ENCODE measurements at regions not wholly inside any gene's neighbourhood (a gene's known extent, or its start where the extent isn't known, plus 50 kb on each side); places are given as distances from the start of the nearest gene placed in this dataset.

DNA sequence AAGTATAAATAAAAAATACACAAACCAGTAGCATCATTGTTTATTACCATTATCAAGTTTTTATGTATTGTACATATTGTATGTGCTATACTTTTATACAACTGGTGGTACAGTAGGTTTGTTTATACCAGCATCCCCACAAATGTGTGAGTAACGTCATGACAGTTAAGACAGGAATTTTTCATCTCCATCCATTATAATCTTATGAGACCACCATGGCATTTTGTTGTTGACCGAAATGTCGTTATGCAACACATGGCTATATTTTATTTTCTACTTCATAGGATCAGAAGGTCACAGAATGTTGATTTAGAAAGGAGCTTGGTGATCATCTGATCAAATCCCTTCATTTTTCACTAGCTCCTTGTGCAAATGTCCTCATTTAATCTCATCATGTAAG is 170.9 kb upstream of the NCAM1 start:
- TF ChIP-seq POLR2AphosphoS5 (IDR thresholded peaks at IDR 0.05) (no peak), POLR2A (IDR thresholded peaks at IDR 0.05) (no peak)
- TF ChIP-seq, protein P1, sequence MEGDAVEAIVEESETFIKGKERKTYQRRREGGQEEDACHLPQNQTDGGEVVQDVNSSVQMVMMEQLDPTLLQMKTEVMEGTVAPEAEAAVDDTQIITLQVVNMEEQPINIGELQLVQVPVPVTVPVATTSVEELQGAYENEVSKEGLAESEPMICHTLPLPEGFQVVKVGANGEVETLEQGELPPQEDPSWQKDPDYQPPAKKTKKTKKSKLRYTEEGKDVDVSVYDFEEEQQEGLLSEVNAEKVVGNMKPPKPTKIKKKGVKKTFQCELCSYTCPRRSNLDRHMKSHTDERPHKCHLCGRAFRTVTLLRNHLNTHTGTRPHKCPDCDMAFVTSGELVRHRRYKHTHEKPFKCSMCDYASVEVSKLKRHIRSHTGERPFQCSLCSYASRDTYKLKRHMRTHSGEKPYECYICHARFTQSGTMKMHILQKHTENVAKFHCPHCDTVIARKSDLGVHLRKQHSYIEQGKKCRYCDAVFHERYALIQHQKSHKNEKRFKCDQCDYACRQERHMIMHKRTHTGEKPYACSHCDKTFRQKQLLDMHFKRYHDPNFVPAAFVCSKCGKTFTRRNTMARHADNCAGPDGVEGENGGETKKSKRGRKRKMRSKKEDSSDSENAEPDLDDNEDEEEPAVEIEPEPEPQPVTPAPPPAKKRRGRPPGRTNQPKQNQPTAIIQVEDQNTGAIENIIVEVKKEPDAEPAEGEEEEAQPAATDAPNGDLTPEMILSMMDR (IDR thresholded peaks at IDR 0.05), result no peak

All from breast epithelium (tissue), 3 donors.